NCI-H82 (cell line): ENCODE measurements at regions not wholly inside any gene's neighbourhood (a gene's known extent, or its start where the extent isn't known, plus 50 kb on each side); places are given as distances from the start of the nearest gene placed in this dataset.

Source experiments
- DNase-seq: peaks from one replicate; lab custom pipeline; 2025; lab: John Stamatoyannopoulos, UW

DNA sequence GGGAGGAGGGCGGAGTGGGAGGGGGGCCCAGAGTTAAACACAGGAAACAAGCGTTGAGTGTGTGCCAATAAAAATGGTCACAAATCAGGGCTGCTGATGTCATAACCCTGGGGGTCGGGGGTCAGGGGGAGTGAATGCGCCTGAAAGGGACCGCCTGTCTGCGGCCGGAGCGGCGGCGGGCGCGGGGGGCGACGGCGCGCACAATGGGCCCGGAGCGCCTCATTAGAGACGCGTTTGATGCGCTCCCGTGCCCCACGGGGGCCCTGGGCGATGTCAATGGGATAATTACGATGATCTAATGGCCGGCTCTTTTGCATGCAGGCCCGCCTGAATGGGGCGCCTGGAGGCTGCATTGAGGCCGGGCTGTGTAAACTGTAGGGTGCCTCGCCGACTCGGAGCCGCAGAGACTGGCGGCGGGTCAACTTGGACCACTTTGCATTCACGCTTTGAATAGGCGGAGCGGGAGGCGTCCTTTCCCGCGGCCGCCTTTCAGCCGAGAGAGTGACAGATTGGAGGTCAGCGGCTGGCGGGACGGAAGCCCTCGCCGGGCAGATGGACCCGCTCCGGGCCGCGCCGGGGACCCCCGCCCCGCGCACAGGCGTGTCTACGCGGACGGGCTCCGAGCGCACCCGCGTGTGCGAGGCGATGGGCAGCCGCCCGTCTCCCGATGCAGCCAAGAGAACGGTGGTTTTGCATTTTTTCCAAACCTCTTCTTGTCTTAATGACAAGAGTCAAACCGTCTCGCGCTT lies 296.1 kb downstream of the TFAP2C start:
- DNase-seq: peak; percentile 19

DNA sequence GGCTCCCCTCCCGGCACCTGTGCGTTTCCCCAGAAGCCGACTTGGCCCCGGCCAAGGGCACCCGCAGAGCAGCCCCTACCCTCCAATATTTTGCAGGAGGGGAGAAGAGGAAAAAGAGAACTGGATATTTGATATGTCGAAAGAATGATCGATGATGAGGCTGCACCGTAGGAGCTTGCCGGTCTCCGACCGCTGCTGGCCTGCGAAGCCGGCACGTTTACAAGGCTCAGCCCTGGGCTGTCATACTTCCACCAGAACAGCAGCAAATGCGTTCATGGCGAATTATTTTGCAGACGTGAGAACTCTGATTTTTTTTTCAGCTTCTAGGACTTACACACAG lies 296.7 kb downstream of the TFAP2C start:
- DNase-seq: peak; percentile 19

DNA sequence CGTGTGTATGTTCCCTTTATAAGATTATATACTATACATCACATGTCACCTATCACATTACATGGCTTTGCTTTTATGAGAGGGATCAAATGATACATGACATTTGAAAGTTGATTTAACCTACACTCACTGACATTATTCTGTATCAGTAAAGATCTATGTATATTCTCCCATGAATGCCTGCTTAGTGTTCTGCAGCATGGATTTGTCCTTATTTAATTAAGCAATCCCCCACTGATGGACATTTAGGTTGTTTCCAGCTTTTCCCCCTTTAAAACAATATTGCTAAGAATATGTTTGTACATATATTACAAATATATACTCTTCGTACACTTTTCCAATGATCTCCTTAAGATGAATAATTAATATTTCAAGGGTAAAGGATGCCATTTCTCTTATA lies 297.4 kb downstream of the TFAP2C start:
- DNase-seq: no peak

DNA sequence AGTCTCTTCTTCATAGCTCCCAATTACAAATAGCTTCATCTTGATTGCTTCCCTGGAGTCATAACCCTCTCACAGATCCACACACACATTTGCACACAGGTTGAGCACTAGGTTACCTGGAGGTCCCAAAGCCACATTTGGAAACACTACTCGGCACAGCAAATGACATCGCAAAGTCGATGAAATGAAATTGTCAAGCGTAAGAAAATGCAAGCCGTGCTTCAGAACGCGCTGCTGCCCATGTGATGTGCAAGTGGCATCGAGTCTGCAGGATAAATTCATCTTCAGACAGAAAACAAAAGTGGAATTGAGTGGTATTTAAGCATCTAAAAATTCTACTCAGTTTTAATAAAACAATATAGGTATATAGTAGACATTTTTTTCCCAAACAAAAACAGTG lies 298.0 kb downstream of the TFAP2C start:
- DNase-seq: no peak

DNA sequence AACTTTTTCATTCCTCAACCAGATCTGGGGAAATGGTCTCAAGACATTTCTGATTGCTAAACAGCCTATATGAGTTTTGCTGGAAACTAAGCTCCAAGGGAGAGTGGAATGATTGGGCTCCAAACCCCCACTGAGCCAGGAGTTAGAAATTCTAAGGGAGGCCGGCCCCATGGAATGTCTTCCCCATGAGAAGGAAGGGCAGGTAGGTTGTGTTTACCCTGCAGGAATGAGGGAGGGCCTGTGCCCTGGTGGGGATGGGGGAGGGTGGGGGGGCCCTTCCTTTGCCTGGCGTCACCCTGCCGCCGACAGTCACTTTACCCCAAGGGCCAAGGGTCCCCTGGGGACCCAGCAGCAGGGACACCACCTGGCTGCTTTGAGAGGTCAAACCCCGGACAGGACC lies 298.9 kb downstream of the TFAP2C start:
- DNase-seq: no peak

DNA sequence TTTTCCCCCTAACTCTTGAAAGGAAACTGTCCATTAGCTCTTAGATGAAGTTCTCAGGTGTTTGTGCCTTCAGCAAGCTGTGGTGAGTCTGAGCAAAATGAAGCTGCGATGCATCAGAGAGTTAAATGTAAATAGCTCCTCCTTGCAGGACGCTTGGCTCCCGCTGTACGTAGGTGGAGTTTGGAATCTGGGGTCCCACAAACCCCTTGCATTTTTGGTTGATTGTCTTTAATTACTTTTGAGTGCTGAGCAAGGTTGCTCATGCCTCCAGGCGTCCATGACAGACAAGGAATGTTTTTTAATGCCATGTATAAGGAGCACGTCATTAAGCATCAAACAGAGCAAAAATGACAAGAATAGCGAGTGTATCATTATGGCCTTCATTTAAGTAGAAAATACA lies 300.5 kb downstream of the TFAP2C start:
- no peak for DNase-seq

DNA sequence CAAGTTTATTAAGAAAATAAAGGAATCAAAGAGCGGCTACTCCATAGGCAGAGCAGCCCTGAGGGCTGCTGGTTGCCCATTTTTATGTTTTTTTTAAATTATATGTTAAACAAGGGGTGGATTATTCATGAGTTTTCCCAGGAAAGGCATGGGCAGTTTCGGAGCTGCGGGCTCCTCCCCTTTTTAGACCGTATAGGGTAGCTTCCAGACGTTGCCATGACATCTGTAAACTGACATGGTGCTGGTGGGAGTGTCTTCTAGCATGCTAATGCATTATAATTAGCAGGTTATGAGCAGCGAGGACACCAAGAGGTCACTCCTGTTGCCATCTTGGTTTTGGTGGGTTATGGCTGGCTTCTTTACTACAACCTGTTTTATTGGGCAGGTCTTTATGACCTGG lies 301.8 kb downstream of the TFAP2C start:
- DNase-seq: no peak

DNA sequence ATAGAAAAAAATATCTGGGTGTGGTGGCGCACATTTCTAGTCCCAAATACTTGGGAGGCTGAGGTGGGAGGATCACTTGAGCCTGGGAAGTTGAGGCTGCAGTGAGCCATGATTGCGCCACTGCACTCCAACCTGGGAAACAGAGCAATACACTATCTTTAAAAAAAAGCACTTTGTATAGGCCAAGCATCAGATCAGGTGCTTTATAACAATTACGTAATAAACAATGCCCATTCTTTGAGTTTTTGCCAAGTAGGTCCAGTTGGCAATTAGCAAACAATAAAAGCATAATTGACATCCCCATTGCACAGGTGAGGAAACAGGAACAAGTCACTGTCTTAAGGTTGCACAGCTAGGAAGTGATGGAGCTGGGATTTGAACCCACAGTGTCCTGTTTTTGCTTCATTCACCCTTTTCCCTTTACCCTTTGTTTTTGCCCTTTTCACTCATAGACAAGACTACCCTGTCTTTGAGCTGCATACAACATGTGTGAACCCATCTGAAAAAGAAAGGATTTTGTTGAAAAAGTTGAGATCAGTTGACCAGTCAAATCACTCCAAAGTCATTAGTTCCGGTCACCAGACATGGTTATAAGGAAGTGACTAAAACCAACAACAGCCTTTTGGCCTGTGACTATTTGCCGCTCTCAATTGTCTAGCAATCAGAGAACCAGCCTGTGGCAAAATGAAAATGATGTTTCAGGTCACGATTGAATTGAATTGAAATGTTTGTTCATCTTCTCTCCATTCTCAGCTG lies 303.6 kb downstream of the TFAP2C start:
- DNase-seq: no peak

DNA sequence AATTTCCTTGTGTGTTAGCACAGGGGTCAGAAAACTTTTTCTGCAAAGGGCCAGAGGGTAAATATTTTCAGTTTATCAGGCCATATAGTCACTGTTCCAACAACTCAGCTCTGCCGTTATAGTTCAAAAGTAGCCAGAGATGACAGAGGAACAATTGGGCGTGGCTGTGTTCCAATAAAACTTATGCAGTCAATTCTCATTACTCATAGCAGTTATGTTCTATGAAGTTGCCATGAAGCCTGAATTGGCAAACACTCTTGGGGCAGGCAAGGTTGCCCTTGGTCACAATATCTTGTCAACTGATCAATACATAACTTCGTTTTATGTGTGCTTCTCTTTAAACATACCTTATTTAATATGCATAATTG lies 304.2 kb downstream of the TFAP2C start:
- no peak for DNase-seq

DNA sequence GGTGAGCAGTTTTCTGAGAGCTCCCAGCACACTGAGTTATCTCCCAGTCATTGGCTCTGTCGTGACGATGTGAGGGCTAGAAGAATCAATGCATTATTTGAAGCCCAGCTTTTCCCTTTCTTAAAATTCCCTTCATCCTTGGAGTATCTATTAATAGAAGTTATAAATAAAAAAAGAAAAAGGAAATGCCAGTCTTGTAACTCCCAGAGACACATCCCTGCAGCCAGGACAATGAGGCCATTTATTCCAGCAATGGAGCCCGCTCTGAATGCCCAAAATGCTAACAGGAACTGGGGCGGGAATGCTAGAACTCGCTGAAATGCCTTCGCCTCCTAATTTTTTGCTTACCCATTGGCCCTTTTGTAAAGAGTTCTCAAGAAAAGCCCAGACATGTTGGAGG lies 305.8 kb downstream of the TFAP2C start:
- no peak for DNase-seq

DNA sequence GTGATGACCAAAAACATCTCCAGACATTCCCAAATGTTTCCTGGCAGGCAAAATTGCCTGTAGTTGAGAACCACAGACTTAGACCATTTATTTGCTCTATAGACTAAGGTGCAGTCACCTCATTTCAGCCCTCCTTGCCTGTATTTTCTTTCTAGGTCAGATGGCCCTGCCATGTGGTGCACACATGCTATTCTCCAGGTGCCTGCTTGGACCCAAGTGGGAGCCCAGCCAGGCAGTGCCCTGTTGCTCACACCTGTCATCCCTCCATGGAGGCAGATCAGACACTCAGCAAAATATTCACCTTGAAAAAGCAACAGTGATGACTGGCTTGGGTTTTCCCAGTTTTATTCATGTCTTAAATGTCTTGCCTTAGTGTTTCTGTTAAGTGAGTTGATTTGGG lies 311.4 kb downstream of the TFAP2C start:
- DNase-seq: no peak

DNA sequence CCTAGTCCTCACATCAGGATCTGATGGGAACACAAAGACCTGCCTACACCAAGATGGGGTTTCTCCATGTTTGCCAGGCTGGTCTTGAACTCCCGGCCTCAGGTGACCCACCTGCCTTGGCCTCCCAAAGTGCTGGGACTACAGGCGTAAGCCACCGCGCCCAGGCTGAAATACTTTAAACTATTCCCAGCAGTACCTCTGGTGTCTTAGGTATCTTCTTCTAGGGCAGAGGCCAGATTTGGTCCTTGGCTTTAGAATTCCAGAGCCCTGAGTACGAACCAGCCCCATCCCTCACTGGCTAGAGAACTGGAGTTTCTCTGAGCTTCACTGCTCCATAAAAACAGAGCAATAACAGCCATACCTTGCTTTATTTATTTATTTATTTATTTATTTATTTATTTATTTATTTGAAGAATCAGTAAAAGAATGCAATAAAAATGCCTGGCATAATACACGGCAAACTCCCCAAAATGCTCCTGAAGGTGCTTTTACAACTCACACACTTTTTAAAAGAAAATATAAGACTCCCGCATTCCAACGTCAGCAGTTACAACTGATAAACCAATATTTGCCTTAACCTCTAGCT lies 312.1 kb downstream of the TFAP2C start:
- DNase-seq: no peak

DNA sequence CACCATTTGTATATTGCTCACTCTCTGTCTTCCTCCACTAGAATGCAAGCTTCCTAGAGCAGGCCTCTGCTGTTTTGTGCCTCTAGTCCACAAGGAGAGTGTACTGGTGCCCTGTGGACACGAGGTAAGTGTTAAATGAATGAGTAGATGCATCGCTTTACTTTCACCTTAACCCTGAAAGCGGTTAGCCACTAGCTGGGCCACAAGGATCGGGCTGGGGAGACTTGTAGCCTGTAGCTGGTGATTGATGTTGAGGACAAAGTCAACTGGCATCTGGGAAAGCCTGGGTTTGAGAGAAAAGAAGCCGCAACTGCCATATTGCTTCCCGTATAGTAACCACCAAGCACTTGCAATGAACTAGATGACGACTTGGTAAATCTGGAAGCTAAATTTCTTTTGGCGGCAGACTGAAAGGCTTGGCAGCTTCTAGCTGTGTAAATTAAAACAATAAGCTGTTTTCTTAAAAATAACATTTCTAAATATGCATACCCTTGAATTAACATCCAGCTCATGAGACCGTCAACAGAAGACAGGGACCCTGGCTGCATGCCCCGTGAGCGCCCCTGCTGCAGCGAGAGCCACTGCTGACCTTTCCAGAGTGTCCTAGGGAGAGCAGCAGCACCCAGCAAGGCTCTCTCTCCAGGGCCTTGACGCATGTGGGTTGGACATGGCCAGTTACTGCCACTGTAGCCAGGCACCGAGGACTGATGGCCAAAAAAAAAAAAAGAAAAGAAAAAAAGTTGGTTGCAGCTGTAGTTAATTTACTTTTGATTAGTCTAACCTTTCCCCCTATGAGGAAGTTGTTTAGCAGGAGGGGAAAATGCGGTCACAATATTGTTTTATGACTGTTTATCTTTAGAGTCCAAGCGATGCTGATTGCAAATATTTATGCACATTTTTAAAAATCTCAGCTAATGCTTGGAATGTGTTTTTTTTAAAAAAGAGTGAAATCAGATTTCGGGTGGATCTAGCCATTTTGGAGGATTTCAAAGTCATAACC lies 315.1 kb downstream of the TFAP2C start:
- DNase-seq: no peak

DNA sequence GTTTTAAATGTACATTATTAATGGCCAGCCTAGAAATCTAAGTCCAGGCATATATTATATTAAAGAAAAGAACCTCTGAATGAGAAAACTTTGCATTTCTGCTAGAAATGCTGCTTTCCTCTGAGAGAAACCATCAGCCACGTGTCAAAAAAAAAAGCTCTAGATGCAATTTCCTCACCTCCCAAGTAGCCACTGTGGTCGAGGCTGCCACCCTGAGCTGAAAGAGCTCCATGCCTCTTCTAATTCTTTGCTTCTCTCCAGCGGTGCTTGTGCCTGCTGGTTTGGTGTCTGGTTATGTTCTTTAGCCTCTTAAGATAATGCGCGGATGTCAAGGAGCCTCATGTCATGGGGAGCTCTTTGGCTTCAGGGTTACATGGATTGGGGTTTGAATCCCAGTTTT lies 316.0 kb downstream of the TFAP2C start:
- DNase-seq: no peak

DNA sequence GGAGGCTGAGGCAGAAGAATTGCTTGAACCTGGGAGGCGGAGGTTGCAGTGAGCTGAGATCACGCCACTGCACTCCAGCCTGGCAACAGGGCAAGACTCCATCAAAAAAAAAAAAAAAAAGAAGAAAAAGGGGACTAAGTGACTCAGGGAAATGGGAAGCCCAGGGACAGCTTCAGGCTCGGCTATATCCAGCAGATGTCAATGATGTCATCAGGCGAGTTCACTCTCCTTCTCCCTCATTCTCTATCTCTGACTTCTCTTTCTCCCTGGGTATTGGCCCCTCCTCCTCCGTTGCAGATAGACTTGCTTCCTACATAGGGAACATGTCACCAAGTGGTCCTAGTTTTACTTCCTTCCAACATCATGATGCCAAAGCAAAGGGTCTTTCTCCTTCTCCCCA lies 316.8 kb downstream of the TFAP2C start:
- DNase-seq: no peak

DNA sequence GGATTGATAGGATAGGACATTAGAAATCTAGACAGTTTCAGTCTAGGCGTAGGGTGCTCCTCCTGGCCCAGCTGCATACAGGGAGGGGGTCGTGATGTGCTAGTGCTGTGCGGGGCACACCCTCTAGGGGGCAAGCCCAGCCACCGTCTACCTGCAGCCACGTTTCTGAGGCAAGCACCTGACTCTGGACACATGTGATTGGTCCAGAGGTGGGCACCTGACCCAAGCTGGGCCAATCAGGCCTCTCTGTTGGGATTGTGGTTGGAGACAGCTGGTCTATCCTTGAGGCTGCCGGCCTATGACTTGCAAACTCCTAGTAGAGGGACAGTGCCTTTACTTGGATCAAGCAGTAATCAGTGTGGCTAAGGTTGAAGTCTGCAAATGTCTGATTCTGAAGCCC lies 317.1 kb downstream of the BMP7 start:
- DNase-seq: peak; percentile 28

DNA sequence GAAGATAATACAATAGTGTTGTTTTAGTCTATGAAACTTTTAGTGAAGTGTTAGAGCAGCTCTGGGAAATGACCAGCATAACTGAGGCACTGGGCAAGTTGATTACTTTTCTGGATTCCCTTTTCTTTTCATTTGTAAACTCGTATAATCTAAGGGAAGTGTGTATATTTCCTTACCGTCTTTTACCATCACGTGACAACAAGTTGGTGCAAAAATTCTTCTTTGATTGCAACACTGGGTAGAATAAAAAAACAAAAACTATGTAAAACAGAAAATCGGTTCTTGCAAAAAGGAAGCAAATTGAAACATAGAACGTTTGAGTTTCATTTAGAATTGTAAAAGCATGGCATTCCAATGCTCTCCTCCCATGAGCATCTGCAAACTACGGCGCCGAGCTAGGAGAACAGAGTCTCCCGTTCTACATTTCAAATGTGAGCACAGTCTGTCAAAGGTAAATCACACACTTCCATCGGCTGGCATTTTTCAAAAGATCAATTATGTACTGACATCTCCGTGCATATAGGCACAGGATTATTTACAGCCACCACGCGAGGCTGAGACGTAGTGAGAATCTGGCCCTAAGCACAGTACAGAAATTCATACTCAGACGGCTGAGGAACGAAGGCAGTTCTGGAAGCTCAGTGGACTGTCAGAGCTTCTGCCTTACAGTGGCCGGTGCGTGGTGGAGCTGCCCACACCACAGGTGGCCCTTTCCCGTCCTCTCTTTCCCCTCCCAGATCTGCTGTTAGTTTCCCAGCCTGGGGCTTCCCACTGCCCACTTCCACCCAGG lies 314.0 kb downstream of the BMP7 start:
- DNase-seq: no peak

DNA sequence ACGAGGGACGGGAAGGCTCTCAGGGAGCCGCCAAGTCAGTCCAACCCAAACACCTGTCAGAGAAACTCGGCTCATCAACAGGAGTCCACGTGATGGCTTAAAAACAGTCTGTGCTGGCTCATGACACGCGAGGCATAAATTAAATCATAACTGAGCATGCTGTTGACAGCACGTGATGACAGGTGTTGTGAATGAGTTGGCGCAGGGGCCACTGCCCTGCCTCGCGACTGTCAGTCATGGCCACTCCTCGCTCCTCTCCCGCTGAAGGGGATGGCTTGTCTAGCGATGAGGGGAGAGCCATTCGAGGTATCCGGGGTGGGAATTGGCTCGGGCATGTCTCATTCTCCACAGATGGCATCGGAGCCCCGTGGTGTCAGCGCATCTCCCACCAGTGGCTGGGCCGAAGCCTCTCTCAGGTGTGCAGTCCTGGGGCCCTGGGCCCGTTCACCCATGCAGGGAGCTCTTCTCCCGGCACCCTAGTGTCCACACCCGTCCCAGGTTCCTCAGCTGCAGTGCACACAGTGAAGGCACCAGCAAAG lies 313.3 kb downstream of the BMP7 start:
- no peak for DNase-seq

DNA sequence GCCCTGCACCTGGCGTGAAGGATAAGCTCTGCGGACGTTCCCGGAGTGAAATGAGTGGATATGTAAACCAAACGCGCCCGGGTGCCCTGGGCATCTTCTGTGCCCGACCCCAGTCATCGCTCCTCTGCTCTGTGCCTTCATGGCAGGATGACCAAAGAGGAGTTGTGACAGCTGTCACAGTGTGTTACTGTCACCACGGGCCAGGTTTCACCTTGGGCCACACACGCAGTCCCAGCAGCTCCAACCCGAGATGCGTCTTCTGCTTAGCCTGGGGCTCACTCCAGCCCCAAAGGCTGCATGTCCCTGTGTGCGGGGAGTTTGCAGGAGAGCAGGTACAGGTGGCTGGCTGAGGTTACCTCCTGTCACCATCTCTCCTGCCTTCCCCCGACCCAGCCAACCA lies 311.6 kb downstream of the BMP7 start:
- no peak for DNase-seq

DNA sequence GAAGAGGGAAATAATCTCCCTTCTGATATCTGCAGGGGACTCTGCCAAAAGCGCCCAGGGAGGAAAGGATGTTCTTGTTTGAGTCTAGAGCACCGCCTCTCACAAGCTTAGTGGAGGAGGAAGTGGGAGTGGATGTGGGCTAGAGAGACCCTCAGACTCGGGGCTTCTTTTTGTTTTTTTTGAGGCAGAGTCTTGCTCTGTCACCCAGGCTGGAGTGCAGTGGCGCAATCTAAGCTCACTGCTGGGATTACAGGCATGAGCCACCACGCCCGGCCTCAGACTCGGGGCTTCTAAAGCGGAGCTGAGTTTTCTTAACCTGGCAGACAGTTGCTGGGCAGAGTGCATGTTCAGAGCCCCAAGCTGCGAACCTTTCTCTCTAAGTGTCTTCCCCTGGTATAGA lies 310.8 kb downstream of the BMP7 start:
- peak; percentile 72 for DNase-seq

DNA sequence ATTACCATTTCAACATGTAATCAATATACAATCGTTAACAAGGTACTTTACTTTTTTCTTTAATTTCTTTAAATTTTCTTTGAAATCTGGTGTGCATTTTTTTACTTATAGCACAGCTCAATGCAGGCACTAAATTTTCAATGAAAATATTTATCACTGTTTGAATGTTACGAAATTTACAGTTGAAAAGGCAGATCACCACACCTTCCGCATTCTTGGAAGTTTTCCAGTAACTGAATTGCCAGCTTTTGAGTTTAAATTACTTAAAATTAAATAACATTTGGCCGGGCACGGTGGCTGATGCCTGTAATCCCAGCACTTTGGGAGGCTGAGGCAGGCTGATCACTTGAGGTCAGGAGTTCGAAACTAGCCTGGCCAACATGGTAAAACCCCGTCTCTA lies 309.9 kb downstream of the BMP7 start:
- no peak for DNase-seq
